Loucy (cell line): ENCODE measurements at regions not wholly inside any gene's neighbourhood (a gene's known extent, or its start where the extent isn't known, plus 50 kb on each side); places are given as distances from the start of the nearest gene placed in this dataset.

Experiments
- EZH2phosphoT487 ChIP-seq: fragments of 200-600 bp; IDR thresholded peaks from 2 replicates; pipeline ENCODE4 v1.6.1; 2018; ENCODE audit warnings: antibody characterized with exemption, mild to moderate bottlenecking, moderate library complexity, borderline replicate concordance
- TF ChIP-seq, protein P1 (sequence below): fragments of 200-600 bp; sonication (generic); conservative IDR thresholded peaks from 2 replicates; pipeline ENCODE4 v1.5.1; 2014; ENCODE audit warnings: mild to moderate bottlenecking, antibody characterized with exemption, low read length

DNA sequence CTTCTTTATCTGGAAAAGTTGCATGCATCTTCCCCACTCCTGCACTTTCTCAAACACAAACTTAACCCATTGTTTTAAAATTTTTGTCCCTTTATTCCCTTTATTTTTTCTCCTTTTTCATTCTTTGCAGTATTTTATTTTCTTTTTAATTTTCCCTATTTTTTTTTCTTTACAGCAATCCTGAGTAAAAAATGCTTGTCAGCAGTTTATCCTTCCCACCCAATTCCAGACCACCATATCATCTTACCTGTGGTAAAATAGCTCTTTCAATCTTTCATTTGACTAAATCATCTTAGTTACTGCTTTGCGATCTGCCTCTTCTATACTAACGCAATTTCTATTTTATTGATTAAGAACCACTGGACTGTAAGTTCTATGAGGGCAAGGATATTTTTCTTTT lies 450.5 kb downstream of the KLHL4 start:
- TF ChIP-seq, protein P1, sequence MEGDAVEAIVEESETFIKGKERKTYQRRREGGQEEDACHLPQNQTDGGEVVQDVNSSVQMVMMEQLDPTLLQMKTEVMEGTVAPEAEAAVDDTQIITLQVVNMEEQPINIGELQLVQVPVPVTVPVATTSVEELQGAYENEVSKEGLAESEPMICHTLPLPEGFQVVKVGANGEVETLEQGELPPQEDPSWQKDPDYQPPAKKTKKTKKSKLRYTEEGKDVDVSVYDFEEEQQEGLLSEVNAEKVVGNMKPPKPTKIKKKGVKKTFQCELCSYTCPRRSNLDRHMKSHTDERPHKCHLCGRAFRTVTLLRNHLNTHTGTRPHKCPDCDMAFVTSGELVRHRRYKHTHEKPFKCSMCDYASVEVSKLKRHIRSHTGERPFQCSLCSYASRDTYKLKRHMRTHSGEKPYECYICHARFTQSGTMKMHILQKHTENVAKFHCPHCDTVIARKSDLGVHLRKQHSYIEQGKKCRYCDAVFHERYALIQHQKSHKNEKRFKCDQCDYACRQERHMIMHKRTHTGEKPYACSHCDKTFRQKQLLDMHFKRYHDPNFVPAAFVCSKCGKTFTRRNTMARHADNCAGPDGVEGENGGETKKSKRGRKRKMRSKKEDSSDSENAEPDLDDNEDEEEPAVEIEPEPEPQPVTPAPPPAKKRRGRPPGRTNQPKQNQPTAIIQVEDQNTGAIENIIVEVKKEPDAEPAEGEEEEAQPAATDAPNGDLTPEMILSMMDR = no peak
- TF ChIP-seq EZH2phosphoT487 = no peak
